ENCODE measurements at regions not wholly inside any gene's neighbourhood (a gene's known extent, or its start where the extent isn't known, plus 50 kb on each side); places are given as distances from the start of the nearest gene placed in this dataset.

- no peak overlapping the region for H3K9ac ChIP-seq (ENCODE audit: low read depth in 1 of 2, low read length in 2 of 2)
- WGBS, result 88% methylated on average over 6 of the region's 6 CpGs
- DNase-seq (ENCODE audit: low spot score), result no peak
- no peak overlapping the region for H3K4me3 ChIP-seq (ENCODE audit: low read depth in 1 of 3, low read length in 3 of 3)
- H3K4me1 ChIP-seq (ENCODE audit: control insufficient read depth in 4 of 4, insufficient read depth in 4 of 4, low read length in 3 of 4), result no peaks in the 10 kb centered on the region
- no peaks in the 10 kb centered on the region for H3K27me3 ChIP-seq (ENCODE audit: control insufficient read depth in 4 of 4, insufficient read depth in 4 of 4, low read length in 3 of 4)
- H3K27ac ChIP-seq (ENCODE audit: low read depth in 1 of 2, low read length in 2 of 2), result no peak overlapping the region
- TF ChIP-seq CTCF (IDR thresholded peaks at IDR 0.05; ENCODE audit: low read depth, low read length, missing input control) (no peak), MAX (IDR thresholded peaks at IDR 0.05) (no peak), SP1 (IDR thresholded peaks at IDR 0.05) (no peak), HNF4G (IDR thresholded peaks at IDR 0.05) (no peak), JUND (IDR thresholded peaks at IDR 0.05) (no peak), YY1 (IDR thresholded peaks at IDR 0.05) (no peak), REST (IDR thresholded peaks at IDR 0.05) (no peak)
- H3K9me3 ChIP-seq (ENCODE audit: control insufficient read depth in 4 of 4, low read length in 3 of 4), result peaks cover 0 to 1% (median 0%) of the 10 kb centered on the region in 4 donors
- no peaks in the 10 kb centered on the region for H3K36me3 ChIP-seq (ENCODE audit: control insufficient read depth in 4 of 4, insufficient read depth in 3 of 4, low read depth in 1 of 4, low read length in 3 of 4)
Measured at GRCh38 chr20:7426890-7427496, 513.3 kb downstream of the HAO1 start.

GRCh38 chr20:7428946-7429345 lies 511.3 kb downstream of the HAO1 start:
- 93% methylated on average over 3 of the region's 3 CpGs for WGBS
- Histone ChIP-seq H3K9me3 (ENCODE audit: control insufficient read depth in 4 of 4, low read length in 3 of 4) (peaks cover 0 to 1% (median 0%) of the 10 kb centered on the region in 4 donors), H3K27me3 (ENCODE audit: control insufficient read depth in 4 of 4, insufficient read depth in 4 of 4, low read length in 3 of 4) (no peaks in the 10 kb centered on the region), H3K36me3 (ENCODE audit: control insufficient read depth in 4 of 4, insufficient read depth in 3 of 4, low read depth in 1 of 4, low read length in 3 of 4) (no peaks in the 10 kb centered on the region), H3K4me3 (ENCODE audit: low read depth in 1 of 3, low read length in 3 of 3) (no peak overlapping the region), H3K27ac (ENCODE audit: low read depth in 1 of 2, low read length in 2 of 2) (no peak overlapping the region), H3K4me1 (ENCODE audit: control insufficient read depth in 4 of 4, insufficient read depth in 4 of 4, low read length in 3 of 4) (no peaks in the 10 kb centered on the region), H3K9ac (ENCODE audit: low read depth in 1 of 2, low read length in 2 of 2) (no peak overlapping the region)
- no peak for DNase-seq (ENCODE audit: low spot score)
- TF ChIP-seq RXRA (IDR thresholded peaks at IDR 0.05) (no peak), GABPA (IDR thresholded peaks at IDR 0.05 in 1 of 2, conservative IDR thresholded peaks at IDR 0.05 in 1 of 2) (no peak), REST (IDR thresholded peaks at IDR 0.05) (no peak), JUND (IDR thresholded peaks at IDR 0.05) (no peak), YY1 (IDR thresholded peaks at IDR 0.05) (no peak), FOXA2 (IDR thresholded peaks at IDR 0.05) (no peak), EGR1 (IDR thresholded peaks at IDR 0.05; ENCODE audit: low read depth in 2 of 2) (no peak), HNF4G (IDR thresholded peaks at IDR 0.05) (no peak), RAD21 (IDR thresholded peaks at IDR 0.05) (no peak), CTCF (IDR thresholded peaks at IDR 0.05; ENCODE audit: low read depth, low read length, missing input control) (no peak), SP1 (IDR thresholded peaks at IDR 0.05) (no peak)

Data from liver (tissue), 8 donors.